Neural cell (in vitro differentiated cells): ENCODE measurements at regions not wholly inside any gene's neighbourhood (a gene's known extent, or its start where the extent isn't known, plus 50 kb on each side); places are given as distances from the start of the nearest gene placed in this dataset.

Experiments used
- H2AFZ ChIP-seq: fragments of 200-600, 300-800 bp; sonication (generic), shearing (Covaris generic); 2 replicates; pipeline ENCODE4 v1.6.0; 2014; ENCODE audit warnings: low read depth, mild to moderate bottlenecking, antibody characterized with exemption, low read length, moderate library complexity
- H3F3A ChIP-seq: fragments of 200-600 bp; shearing (Covaris generic); 2 replicates; pipeline ENCODE4 v1.6.1; 2016; ENCODE audit warnings: mild to moderate bottlenecking, moderate library complexity, mixed read lengths, antibody characterized with exemption, low read length; ENCODE audit not compliant: insufficient read depth, poor library complexity, severe bottlenecking
- H3K27ac ChIP-seq: fragments of 200-600, 300-800 bp; sonication (generic), shearing (Covaris generic); 2 replicates; pipeline ENCODE4 v1.5.1; 2014; ENCODE audit warnings: mild to moderate bottlenecking, low read length, moderate library complexity
- H3K27me3 ChIP-seq: fragments of 300-800, 200-600 bp; sonication (generic), shearing (Covaris generic); 2 replicates; pipeline ENCODE4 v1.6.0; 2014; ENCODE audit warnings: mild to moderate bottlenecking, low read depth, low read length, moderate library complexity; ENCODE audit not compliant: insufficient read depth
- H3K36me3 ChIP-seq: fragments of 300-800, 200-600 bp; sonication (generic), shearing (Covaris generic); 2 replicates; pipeline ENCODE4 v1.5.1; 2014; ENCODE audit warnings: mild to moderate bottlenecking, antibody characterized with exemption, low read length, moderate library complexity; ENCODE audit not compliant: insufficient read depth
- H3K4me2 ChIP-seq: fragments of 300-800, 200-600 bp; sonication (generic), shearing (Covaris generic); 2 replicates; pipeline ENCODE4 v1.6.0; 2014; ENCODE audit warnings: mild to moderate bottlenecking, low read length
- H3K4me3 ChIP-seq: fragments of 300-800, 200-600 bp; sonication (generic), shearing (Covaris generic); 2 replicates; pipeline ENCODE4 v1.5.1; 2014; ENCODE audit warnings: mild to moderate bottlenecking, low read length, moderate library complexity
- H3K79me2 ChIP-seq: fragments of 200-600 bp; shearing (Covaris generic); replicated peaks from 2 replicates; pipeline ENCODE4 v1.6.0; 2014; ENCODE audit warnings: mild to moderate bottlenecking, low read length, moderate library complexity; ENCODE audit not compliant: insufficient read depth
- H3K9ac ChIP-seq: fragments of 300-800, 200-600 bp; sonication (generic), shearing (Covaris generic); 2 replicates; pipeline ENCODE4 v1.6.1; 2016; ENCODE audit warnings: mild to moderate bottlenecking, low read length, mixed read lengths
- H3K9me2 ChIP-seq: fragments of 200-600 bp; shearing (Covaris generic); 2 replicates; pipeline ENCODE4 v1.6.1; 2016; ENCODE audit warnings: mild to moderate bottlenecking, low read length, mixed read lengths; ENCODE audit not compliant: insufficient read depth
- H3K9me3 ChIP-seq: fragments of 200-600, 300-800 bp; sonication (generic), shearing (Covaris generic); 2 replicates; pipeline ENCODE4 v1.6.1; 2016; ENCODE audit warnings: mild to moderate bottlenecking, mixed run types, low read length, moderate library complexity, mixed read lengths
- H4K20me1 ChIP-seq: fragments of 200-600 bp; shearing (Covaris generic); 2 replicates; pipeline ENCODE4 v1.6.1; 2016; ENCODE audit warnings: mild to moderate bottlenecking, mixed run types; ENCODE audit not compliant: insufficient read depth
- EP300 ChIP-seq: fragments of 450-650 bp; conservative IDR thresholded peaks from 2 replicates; pipeline ENCODE4 v1.6.1; 2014; ENCODE audit warnings: antibody characterized with exemption, mild to moderate bottlenecking, moderate library complexity; ENCODE audit not compliant: poor library complexity, severe bottlenecking
- EZH2 ChIP-seq: fragments of 200-600, 300-800 bp; shearing (Covaris generic), sonication (generic); IDR thresholded peaks from 2 replicates; pipeline ENCODE4 v1.6.1; 2014; ENCODE audit warnings: antibody characterized with exemption, low read length, borderline replicate concordance, mild to moderate bottlenecking; ENCODE audit not compliant: insufficient read depth, poor library complexity, severe bottlenecking
- MXI1 ChIP-seq: fragments of 450-650 bp; conservative IDR thresholded peaks from 2 replicates; pipeline ENCODE4 v1.6.1; 2014; ENCODE audit warnings: antibody characterized with exemption, mild to moderate bottlenecking; ENCODE audit not compliant: poor library complexity, severe bottlenecking
- POLR2AphosphoS5 ChIP-seq: IDR thresholded peaks from 2 replicates; pipeline ENCODE4 v1.6.1; 2012
- RAD21 ChIP-seq: fragments of 450-650 bp; conservative IDR thresholded peaks from 2 replicates; pipeline ENCODE4 v1.6.1; 2014; ENCODE audit warnings: antibody characterized with exemption, mild to moderate bottlenecking, moderate library complexity
- SMC3 ChIP-seq: fragments of 450-650 bp; conservative IDR thresholded peaks from 2 replicates; pipeline ENCODE4 v1.6.1; 2014; ENCODE audit warnings: antibody characterized with exemption, mild to moderate bottlenecking, moderate library complexity; ENCODE audit not compliant: poor library complexity
- TAF1 ChIP-seq: IDR thresholded peaks from 2 replicates; pipeline ENCODE4 v1.6.1; 2012; ENCODE audit warnings: low read depth
- TF ChIP-seq, protein P1 (sequence below): fragments of 450-650 bp; IDR thresholded peaks from 2 replicates; pipeline ENCODE4 v1.5.1; 2014; ENCODE audit warnings: antibody characterized with exemption, mild to moderate bottlenecking, moderate library complexity; ENCODE audit not compliant: poor library complexity, severe bottlenecking
- TF ChIP-seq, protein P2 (sequence below): IDR thresholded peaks from 2 replicates; pipeline ENCODE4 v1.6.1; 2012; ENCODE audit warnings: borderline replicate concordance

DNA sequence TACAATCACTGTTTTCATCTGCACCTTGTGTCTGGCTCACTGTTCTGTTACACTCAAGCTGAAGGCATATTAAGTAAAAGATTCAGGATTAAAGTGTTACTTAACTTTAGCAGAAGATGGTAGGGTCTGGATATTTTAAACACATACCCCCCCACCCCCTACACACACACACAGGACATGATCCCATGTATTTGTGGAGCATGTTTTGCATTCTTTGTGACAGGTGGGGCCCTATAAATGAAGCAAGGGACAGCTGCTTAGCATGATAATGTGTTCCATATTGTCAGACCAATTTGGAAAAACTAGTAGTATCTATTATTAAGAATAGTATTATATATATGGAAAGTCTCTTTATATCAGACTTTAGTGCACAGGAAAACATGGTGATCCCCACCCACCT, 335.2 kb upstream of the TNP1 start:
- no peak overlapping the region for H3K27ac ChIP-seq

DNA sequence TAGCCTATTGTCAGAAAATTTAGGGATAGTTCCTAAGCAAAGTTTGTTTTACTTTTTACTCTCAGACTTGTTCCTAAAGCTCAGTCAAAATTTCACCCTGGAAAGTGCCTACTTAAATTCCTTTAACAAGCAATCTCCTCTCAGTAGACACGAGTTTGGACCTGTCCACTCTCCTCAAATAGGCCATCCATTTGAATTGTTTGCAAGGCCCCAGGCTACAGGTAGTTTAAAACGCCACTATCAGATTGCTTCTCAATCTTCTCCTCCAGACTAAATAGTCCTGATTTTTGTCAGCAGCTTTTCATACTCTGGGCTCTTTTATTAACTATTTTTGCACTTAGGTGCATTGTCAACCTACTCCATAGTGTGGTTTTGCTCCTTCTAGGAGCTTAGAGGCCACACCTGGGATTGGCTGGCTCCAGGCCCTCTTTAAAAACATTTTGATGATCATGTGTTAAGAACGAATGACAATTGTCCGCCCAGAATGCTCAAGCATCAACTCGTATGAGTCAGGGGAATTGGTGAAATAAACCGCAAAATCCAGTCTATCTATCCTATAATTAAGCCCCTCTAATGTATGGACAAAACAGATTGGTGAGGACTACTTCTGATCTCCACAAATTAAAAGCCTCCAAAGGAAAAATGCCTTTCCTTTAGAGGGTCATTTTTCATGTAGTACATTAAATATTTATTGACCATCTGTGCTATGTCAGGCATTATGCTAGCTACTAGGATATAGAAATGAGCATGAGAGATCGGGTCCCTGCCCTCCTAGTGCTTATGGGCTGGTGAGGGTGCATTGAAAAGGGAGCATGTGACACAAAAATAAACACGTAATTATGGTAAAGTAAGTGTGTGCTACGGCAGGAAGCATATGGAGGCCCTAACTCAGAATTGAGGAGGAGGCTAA, 333.8 kb upstream of the TNP1 start:
- TF ChIP-seq, protein P1, sequence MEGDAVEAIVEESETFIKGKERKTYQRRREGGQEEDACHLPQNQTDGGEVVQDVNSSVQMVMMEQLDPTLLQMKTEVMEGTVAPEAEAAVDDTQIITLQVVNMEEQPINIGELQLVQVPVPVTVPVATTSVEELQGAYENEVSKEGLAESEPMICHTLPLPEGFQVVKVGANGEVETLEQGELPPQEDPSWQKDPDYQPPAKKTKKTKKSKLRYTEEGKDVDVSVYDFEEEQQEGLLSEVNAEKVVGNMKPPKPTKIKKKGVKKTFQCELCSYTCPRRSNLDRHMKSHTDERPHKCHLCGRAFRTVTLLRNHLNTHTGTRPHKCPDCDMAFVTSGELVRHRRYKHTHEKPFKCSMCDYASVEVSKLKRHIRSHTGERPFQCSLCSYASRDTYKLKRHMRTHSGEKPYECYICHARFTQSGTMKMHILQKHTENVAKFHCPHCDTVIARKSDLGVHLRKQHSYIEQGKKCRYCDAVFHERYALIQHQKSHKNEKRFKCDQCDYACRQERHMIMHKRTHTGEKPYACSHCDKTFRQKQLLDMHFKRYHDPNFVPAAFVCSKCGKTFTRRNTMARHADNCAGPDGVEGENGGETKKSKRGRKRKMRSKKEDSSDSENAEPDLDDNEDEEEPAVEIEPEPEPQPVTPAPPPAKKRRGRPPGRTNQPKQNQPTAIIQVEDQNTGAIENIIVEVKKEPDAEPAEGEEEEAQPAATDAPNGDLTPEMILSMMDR = no peak
- no peak for TF ChIP-seq POLR2AphosphoS5
- TF ChIP-seq TAF1 = no peak
- TF ChIP-seq EZH2 = no peak
- no peak for TF ChIP-seq MXI1
- TF ChIP-seq EP300 = no peak
- no peak for TF ChIP-seq SMC3
- TF ChIP-seq RAD21 = no peak
- TF ChIP-seq, protein P2, sequence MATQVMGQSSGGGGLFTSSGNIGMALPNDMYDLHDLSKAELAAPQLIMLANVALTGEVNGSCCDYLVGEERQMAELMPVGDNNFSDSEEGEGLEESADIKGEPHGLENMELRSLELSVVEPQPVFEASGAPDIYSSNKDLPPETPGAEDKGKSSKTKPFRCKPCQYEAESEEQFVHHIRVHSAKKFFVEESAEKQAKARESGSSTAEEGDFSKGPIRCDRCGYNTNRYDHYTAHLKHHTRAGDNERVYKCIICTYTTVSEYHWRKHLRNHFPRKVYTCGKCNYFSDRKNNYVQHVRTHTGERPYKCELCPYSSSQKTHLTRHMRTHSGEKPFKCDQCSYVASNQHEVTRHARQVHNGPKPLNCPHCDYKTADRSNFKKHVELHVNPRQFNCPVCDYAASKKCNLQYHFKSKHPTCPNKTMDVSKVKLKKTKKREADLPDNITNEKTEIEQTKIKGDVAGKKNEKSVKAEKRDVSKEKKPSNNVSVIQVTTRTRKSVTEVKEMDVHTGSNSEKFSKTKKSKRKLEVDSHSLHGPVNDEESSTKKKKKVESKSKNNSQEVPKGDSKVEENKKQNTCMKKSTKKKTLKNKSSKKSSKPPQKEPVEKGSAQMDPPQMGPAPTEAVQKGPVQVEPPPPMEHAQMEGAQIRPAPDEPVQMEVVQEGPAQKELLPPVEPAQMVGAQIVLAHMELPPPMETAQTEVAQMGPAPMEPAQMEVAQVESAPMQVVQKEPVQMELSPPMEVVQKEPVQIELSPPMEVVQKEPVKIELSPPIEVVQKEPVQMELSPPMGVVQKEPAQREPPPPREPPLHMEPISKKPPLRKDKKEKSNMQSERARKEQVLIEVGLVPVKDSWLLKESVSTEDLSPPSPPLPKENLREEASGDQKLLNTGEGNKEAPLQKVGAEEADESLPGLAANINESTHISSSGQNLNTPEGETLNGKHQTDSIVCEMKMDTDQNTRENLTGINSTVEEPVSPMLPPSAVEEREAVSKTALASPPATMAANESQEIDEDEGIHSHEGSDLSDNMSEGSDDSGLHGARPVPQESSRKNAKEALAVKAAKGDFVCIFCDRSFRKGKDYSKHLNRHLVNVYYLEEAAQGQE = no peak
- Histone ChIP-seq H3K9me2 (no peaks in the 10 kb centered on the region), H3K9ac (no peak overlapping the region), H3K4me3 (no peak overlapping the region), H3K36me3 (no peaks in the 10 kb centered on the region), H3K27ac (no peak overlapping the region), H2AFZ (no peak overlapping the region), H3K4me2 (no peak overlapping the region), H3K27me3 (no peaks in the 10 kb centered on the region), H3K79me2 (no peaks in the 10 kb centered on the region), H4K20me1 (no peaks in the 10 kb centered on the region), H3K9me3 (no peaks in the 10 kb centered on the region), H3F3A (no peaks in the 10 kb centered on the region)

More for the DNA sequence above, 335.2 kb upstream of the TNP1 start:
- no peak overlapping the region for H3K4me2 ChIP-seq
- H3K27me3 ChIP-seq = no peaks in the 10 kb centered on the region
- TF ChIP-seq RAD21 = no peak
- no peak for TF ChIP-seq TAF1
- no peak for TF ChIP-seq POLR2AphosphoS5
- TF ChIP-seq EP300 = no peak
- TF ChIP-seq EZH2 = no peak
- TF ChIP-seq, protein P2 = no peak
- TF ChIP-seq SMC3 = no peak
- TF ChIP-seq, protein P1 = no peak
- TF ChIP-seq MXI1 = no peak
- H3F3A ChIP-seq = no peaks in the 10 kb centered on the region
- no peaks in the 10 kb centered on the region for H4K20me1 ChIP-seq
- no peaks in the 10 kb centered on the region for H3K79me2 ChIP-seq
- no peak overlapping the region for H3K9ac ChIP-seq
- no peak overlapping the region for H3K4me3 ChIP-seq
- no peaks in the 10 kb centered on the region for H3K36me3 ChIP-seq
- H3K9me3 ChIP-seq = no peaks in the 10 kb centered on the region
- H3K9me2 ChIP-seq = no peaks in the 10 kb centered on the region
- H2AFZ ChIP-seq = no peak overlapping the region
